ENCODE measurements at regions not wholly inside any gene's neighbourhood (a gene's known extent, or its start where the extent isn't known, plus 50 kb on each side); places are given as distances from the start of the nearest gene placed in this dataset.

- H3K9ac ChIP-seq (ENCODE audit: extremely low read depth, low read length, poor library complexity, severe bottlenecking): no peak overlapping the region
- Mint-ChIP-seq H3K27me3 (ENCODE audit: insufficient read depth) (no peaks in the 10 kb centered on the region), H3K4me3 (no peak overlapping the region), H3K9me3 (no peaks in the 10 kb centered on the region), H3K36me3 (ENCODE audit: low read depth) (no peaks in the 10 kb centered on the region), H3K27ac (no peak overlapping the region), H3K4me1 (peaks cover 22% of the 10 kb centered on the region)
- no peaks in the 10 kb centered on the region for H3K9me3 ChIP-seq (ENCODE audit: control insufficient read depth, low read length)
- WGBS, 2 experiments (ENCODE audit: insufficient coverage in 1 of 2, insufficient read length in 1 of 2): 19 to 60% methylated on average over 2 to 4 of the region's 4 CpGs
- H3K4me3 ChIP-seq (ENCODE audit: low read length): no peak overlapping the region
- no peak for DNase-seq
- TF ChIP-seq CTCF (conservative IDR thresholded peaks at IDR 0.05): no peak
- no peaks in the 10 kb centered on the region for H3K36me3 ChIP-seq (ENCODE audit: control insufficient read depth, insufficient read depth, low read length)
- H3K4me1 ChIP-seq (ENCODE audit: control insufficient read depth, insufficient read depth, low read length): no peaks in the 10 kb centered on the region
- H3K27ac ChIP-seq (ENCODE audit: low read depth, low read length): no peak overlapping the region
- no peaks in the 10 kb centered on the region for H3K27me3 ChIP-seq (ENCODE audit: control insufficient read depth, insufficient read depth, low read length, poor library complexity, severe bottlenecking)
Measured at GRCh38 chr2:180905002-180905401, 75.4 kb upstream of the UBE2E3 start.

GRCh38 chr2:180901331-180901730, 79.1 kb upstream of the UBE2E3 start:
- TF ChIP-seq CTCF (conservative IDR thresholded peaks at IDR 0.05): peak; percentile 58
- no peaks in the 10 kb centered on the region for H3K9me3 Mint-ChIP-seq
- no peak for DNase-seq

DNA sequence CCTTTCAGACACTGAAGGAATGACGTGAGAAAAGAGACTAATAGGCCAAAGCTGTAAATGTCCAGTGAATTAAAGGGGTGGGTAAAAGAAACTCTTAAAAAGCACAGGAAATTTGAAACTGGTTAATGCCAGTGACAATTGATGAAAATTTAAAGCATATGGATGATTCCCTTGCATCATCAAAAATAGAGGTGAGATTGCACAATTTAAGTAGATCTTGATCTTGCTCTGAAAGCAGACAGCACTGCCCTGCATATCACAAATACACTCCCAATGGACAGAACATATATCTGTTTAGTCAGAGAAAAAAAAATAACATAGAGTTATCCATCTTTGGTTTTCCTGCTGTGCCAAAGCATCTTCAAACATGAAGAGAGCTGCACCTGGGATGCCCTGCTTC, 86.7 kb upstream of the UBE2E3 start:
- DNase-seq: no peak
- Histone ChIP-seq H3K36me3 (ENCODE audit: control insufficient read depth, insufficient read depth, low read length) (no peaks in the 10 kb centered on the region), H3K9ac (ENCODE audit: extremely low read depth, low read length, poor library complexity, severe bottlenecking) (no peak overlapping the region), H3K27ac (ENCODE audit: low read depth, low read length) (no peak overlapping the region), H3K27me3 (ENCODE audit: control insufficient read depth, insufficient read depth, low read length, poor library complexity, severe bottlenecking) (no peaks in the 10 kb centered on the region), H3K4me1 (ENCODE audit: control insufficient read depth, insufficient read depth, low read length) (no peaks in the 10 kb centered on the region), H3K9me3 (ENCODE audit: control insufficient read depth, low read length) (no peaks in the 10 kb centered on the region), H3K4me3 (ENCODE audit: low read length) (no peak overlapping the region)
- H3K27me3 Mint-ChIP-seq (ENCODE audit: insufficient read depth): no peaks in the 10 kb centered on the region
- no peak for TF ChIP-seq CTCF (conservative IDR thresholded peaks at IDR 0.05)
- no peaks in the 10 kb centered on the region for H3K4me1 Mint-ChIP-seq
- 95 to 100% methylated on average over 1 of the region's 1 CpG for WGBS, 2 experiments (ENCODE audit: insufficient coverage in 1 of 2, insufficient read length in 1 of 2)
- no peak overlapping the region for H3K27ac Mint-ChIP-seq
- no peaks in the 10 kb centered on the region for H3K9me3 Mint-ChIP-seq
- no peaks in the 10 kb centered on the region for H3K36me3 Mint-ChIP-seq (ENCODE audit: low read depth)
- H3K4me3 Mint-ChIP-seq: no peak overlapping the region

More at GRCh38 chr2:180901331-180901730, 79.1 kb upstream of the UBE2E3 start:
- Histone ChIP-seq H3K4me1 (ENCODE audit: control insufficient read depth, insufficient read depth, low read length) (no peaks in the 10 kb centered on the region), H3K9ac (ENCODE audit: extremely low read depth, low read length, poor library complexity, severe bottlenecking) (no peak overlapping the region), H3K27ac (ENCODE audit: low read depth, low read length) (no peak overlapping the region), H3K9me3 (ENCODE audit: control insufficient read depth, low read length) (no peaks in the 10 kb centered on the region), H3K36me3 (ENCODE audit: control insufficient read depth, insufficient read depth, low read length) (no peaks in the 10 kb centered on the region), H3K27me3 (ENCODE audit: control insufficient read depth, insufficient read depth, low read length, poor library complexity, severe bottlenecking) (no peaks in the 10 kb centered on the region), H3K4me3 (ENCODE audit: low read length) (no peak overlapping the region)
- Mint-ChIP-seq H3K4me1 (peaks cover 12% of the 10 kb centered on the region), H3K27me3 (ENCODE audit: insufficient read depth) (no peaks in the 10 kb centered on the region), H3K36me3 (ENCODE audit: low read depth) (no peaks in the 10 kb centered on the region), H3K4me3 (no peak overlapping the region), H3K27ac (no peak overlapping the region)
- 85 to 94% methylated on average over 3 to 4 of the region's 4 CpGs for WGBS, 2 experiments (ENCODE audit: insufficient coverage in 1 of 2, insufficient read length in 1 of 2)
